ENCODE measurements at regions not wholly inside any gene's neighbourhood (a gene's known extent, or its start where the extent isn't known, plus 50 kb on each side); places are given as distances from the start of the nearest gene placed in this dataset.

DNA sequence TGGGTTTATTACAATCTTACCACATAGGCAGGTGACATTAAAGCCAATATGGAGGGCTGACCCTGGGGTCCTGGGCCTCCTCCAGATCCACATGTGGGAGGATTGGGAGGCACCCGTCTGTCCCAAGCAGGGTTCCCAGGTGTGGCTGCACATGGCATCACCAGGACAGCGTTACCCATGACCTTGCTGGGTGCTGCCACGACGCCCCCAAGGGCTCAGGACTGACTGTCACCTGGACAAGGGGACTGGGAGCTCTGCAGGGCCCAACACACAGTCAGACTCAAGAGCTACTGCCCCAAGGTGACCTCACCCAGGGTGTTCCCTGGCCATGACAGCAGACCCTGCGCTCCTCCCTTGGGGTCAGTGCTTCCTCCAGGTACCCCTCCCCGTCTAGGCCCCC lies 437.4 kb upstream of the MYT1L start:
- H3K9me3 ChIP-seq (ENCODE audit: control insufficient read depth in 4 of 4, low read length in 3 of 4): no peaks in the 10 kb centered on the region
- H3K27ac ChIP-seq (ENCODE audit: low read depth in 1 of 2, low read length in 2 of 2): no peak overlapping the region
- TF ChIP-seq RXRA (IDR thresholded peaks at IDR 0.05) (no peak), FOXA1 (IDR thresholded peaks at IDR 0.05) (no peak), HNF4G (IDR thresholded peaks at IDR 0.05) (no peak), GABPA (IDR thresholded peaks at IDR 0.05 in 1 of 2, conservative IDR thresholded peaks at IDR 0.05 in 1 of 2) (no peak), YY1 (IDR thresholded peaks at IDR 0.05) (no peak)
- TF ChIP-seq, protein P1, sequence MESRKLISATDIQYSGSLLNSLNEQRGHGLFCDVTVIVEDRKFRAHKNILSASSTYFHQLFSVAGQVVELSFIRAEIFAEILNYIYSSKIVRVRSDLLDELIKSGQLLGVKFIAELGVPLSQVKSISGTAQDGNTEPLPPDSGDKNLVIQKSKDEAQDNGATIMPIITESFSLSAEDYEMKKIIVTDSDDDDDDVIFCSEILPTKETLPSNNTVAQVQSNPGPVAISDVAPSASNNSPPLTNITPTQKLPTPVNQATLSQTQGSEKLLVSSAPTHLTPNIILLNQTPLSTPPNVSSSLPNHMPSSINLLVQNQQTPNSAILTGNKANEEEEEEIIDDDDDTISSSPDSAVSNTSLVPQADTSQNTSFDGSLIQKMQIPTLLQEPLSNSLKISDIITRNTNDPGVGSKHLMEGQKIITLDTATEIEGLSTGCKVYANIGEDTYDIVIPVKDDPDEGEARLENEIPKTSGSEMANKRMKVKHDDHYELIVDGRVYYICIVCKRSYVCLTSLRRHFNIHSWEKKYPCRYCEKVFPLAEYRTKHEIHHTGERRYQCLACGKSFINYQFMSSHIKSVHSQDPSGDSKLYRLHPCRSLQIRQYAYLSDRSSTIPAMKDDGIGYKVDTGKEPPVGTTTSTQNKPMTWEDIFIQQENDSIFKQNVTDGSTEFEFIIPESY (IDR thresholded peaks at IDR 0.05): no peak
- H3K9ac ChIP-seq (ENCODE audit: low read depth in 1 of 2, low read length in 2 of 2): no peak overlapping the region
- no peaks in the 10 kb centered on the region for H3K36me3 ChIP-seq (ENCODE audit: control insufficient read depth in 4 of 4, insufficient read depth in 3 of 4, low read depth in 1 of 4, low read length in 3 of 4)
- no peak for DNase-seq (ENCODE audit: low spot score)
- 92% methylated on average over 5 of the region's 6 CpGs for WGBS
- no peak overlapping the region for H3K4me3 ChIP-seq (ENCODE audit: low read depth in 1 of 3, low read length in 3 of 3)
- peaks cover 0 to 3% (median 0%) of the 10 kb centered on the region in 4 donors for H3K4me1 ChIP-seq (ENCODE audit: control insufficient read depth in 4 of 4, insufficient read depth in 4 of 4, low read length in 3 of 4)
- no peaks in the 10 kb centered on the region for H3K27me3 ChIP-seq (ENCODE audit: control insufficient read depth in 4 of 4, insufficient read depth in 4 of 4, low read length in 3 of 4)

DNA sequence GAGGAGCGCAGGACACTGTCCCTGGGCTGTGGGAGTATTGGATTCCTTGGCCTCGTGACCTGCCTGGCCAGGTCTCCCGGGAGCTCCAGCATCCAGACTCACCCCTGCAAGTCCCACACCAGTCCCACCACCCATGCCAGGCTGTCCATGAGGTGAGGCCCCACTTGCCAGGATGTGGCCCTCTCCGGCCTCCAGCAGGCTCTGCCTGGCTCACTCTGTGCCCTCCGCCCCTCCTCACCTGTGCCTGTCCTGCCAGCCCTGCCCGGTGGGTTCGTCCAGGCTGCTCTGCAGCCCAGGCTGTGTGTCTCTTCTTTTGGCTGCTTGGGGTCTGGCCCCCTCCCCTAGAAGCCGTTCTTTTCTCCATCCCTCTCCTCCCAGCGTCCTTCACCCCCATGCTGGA lies 436.8 kb upstream of the MYT1L start:
- TF ChIP-seq RAD21 (IDR thresholded peaks at IDR 0.05) (no peak), FOXA2 (IDR thresholded peaks at IDR 0.05) (no peak), HNF4G (IDR thresholded peaks at IDR 0.05) (no peak), SP1 (IDR thresholded peaks at IDR 0.05) (no peak)
- TF ChIP-seq, protein P2, sequence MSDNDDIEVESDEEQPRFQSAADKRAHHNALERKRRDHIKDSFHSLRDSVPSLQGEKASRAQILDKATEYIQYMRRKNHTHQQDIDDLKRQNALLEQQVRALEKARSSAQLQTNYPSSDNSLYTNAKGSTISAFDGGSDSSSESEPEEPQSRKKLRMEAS (IDR thresholded peaks at IDR 0.05): no peak
- DNase-seq (ENCODE audit: low spot score): no peak
- H3K9ac ChIP-seq (ENCODE audit: low read depth in 1 of 2, low read length in 2 of 2): no peak overlapping the region
- peaks cover 0 to 3% (median 0%) of the 10 kb centered on the region in 4 donors for H3K4me1 ChIP-seq (ENCODE audit: control insufficient read depth in 4 of 4, insufficient read depth in 4 of 4, low read length in 3 of 4)
- H3K9me3 ChIP-seq (ENCODE audit: control insufficient read depth in 4 of 4, low read length in 3 of 4): no peaks in the 10 kb centered on the region
- H3K4me3 ChIP-seq (ENCODE audit: low read depth in 1 of 3, low read length in 3 of 3): no peak overlapping the region
- 79% methylated on average over 9 of the region's 9 CpGs for WGBS
- H3K27ac ChIP-seq (ENCODE audit: low read depth in 1 of 2, low read length in 2 of 2): no peak overlapping the region
- no peaks in the 10 kb centered on the region for H3K27me3 ChIP-seq (ENCODE audit: control insufficient read depth in 4 of 4, insufficient read depth in 4 of 4, low read length in 3 of 4)
- no peaks in the 10 kb centered on the region for H3K36me3 ChIP-seq (ENCODE audit: control insufficient read depth in 4 of 4, insufficient read depth in 3 of 4, low read depth in 1 of 4, low read length in 3 of 4)

DNA sequence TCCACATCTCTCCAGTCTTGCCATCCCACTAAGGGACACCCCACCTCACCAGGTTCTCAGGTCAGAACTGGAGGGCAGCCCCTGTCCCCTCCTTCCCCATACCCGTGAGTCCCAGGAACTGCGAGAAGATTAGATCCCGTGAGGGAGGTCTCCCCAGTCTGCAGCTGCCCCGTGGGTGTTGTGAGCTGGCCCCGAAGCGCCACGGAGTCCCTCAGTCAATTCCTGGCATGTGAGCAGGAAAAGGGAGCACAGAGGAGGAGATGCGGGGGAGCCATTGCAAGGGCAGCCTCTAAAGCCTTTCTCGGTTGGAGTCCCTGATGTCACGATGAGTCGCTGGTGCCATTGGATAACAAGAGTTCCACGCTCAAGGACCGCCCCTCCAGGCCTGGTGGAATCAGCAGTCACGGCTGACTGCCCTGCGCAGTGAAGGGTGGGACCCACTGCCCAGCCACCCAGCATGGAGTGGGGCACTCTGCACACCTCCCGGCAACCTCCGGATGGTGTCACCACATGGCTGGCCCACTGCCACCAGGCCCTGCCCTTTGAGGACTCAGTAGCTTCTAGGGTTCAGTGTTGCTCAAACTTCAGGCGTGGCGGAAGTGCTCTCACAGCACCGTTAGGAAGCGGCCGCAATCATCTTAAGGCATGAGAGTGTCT lies 434.9 kb upstream of the MYT1L start:
- H3K27ac ChIP-seq (ENCODE audit: low read depth in 1 of 2, low read length in 2 of 2): no peak overlapping the region
- WGBS: 89% methylated on average over 22 of the region's 22 CpGs
- no peak for DNase-seq (ENCODE audit: low spot score)
- H3K9ac ChIP-seq (ENCODE audit: low read depth in 1 of 2, low read length in 2 of 2): no peak overlapping the region
- no peak overlapping the region for H3K4me3 ChIP-seq (ENCODE audit: low read depth in 1 of 3, low read length in 3 of 3)
- TF ChIP-seq, protein P1 (IDR thresholded peaks at IDR 0.05): no peak
- TF ChIP-seq NR2F2 (IDR thresholded peaks at IDR 0.05): no peak
- no peak for TF ChIP-seq GABPA (IDR thresholded peaks at IDR 0.05 in 1 of 2, conservative IDR thresholded peaks at IDR 0.05 in 1 of 2)
- TF ChIP-seq, protein P2 (IDR thresholded peaks at IDR 0.05): no peak
- TF ChIP-seq FOXA1 (IDR thresholded peaks at IDR 0.05): no peak
- TF ChIP-seq TAF1 (conservative IDR thresholded peaks at IDR 0.05): no peak
- no peak for TF ChIP-seq HNF4A (conservative IDR thresholded peaks at IDR 0.05)
- TF ChIP-seq RXRA (IDR thresholded peaks at IDR 0.05): no peak
- TF ChIP-seq RAD21 (IDR thresholded peaks at IDR 0.05): no peak
- TF ChIP-seq, protein P3, sequence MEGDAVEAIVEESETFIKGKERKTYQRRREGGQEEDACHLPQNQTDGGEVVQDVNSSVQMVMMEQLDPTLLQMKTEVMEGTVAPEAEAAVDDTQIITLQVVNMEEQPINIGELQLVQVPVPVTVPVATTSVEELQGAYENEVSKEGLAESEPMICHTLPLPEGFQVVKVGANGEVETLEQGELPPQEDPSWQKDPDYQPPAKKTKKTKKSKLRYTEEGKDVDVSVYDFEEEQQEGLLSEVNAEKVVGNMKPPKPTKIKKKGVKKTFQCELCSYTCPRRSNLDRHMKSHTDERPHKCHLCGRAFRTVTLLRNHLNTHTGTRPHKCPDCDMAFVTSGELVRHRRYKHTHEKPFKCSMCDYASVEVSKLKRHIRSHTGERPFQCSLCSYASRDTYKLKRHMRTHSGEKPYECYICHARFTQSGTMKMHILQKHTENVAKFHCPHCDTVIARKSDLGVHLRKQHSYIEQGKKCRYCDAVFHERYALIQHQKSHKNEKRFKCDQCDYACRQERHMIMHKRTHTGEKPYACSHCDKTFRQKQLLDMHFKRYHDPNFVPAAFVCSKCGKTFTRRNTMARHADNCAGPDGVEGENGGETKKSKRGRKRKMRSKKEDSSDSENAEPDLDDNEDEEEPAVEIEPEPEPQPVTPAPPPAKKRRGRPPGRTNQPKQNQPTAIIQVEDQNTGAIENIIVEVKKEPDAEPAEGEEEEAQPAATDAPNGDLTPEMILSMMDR (IDR thresholded peaks at IDR 0.05; ENCODE audit: low read depth, low read length, missing input control): no peak
- no peak for TF ChIP-seq YY1 (IDR thresholded peaks at IDR 0.05)
- TF ChIP-seq HNF4G (IDR thresholded peaks at IDR 0.05): no peak
- H3K9me3 ChIP-seq (ENCODE audit: control insufficient read depth in 4 of 4, low read length in 3 of 4): no peaks in the 10 kb centered on the region
- no peaks in the 10 kb centered on the region for H3K27me3 ChIP-seq (ENCODE audit: control insufficient read depth in 4 of 4, insufficient read depth in 4 of 4, low read length in 3 of 4)
- H3K4me1 ChIP-seq (ENCODE audit: control insufficient read depth in 4 of 4, insufficient read depth in 4 of 4, low read length in 3 of 4): peaks cover 0 to 3% (median 0%) of the 10 kb centered on the region in 4 donors
- no peaks in the 10 kb centered on the region for H3K36me3 ChIP-seq (ENCODE audit: control insufficient read depth in 4 of 4, insufficient read depth in 3 of 4, low read depth in 1 of 4, low read length in 3 of 4)

Measured in liver (tissue), 8 donors.